ENCODE measurements at regions not wholly inside any gene's neighbourhood (a gene's known extent, or its start where the extent isn't known, plus 50 kb on each side); places are given as distances from the start of the nearest gene placed in this dataset.

DNA sequence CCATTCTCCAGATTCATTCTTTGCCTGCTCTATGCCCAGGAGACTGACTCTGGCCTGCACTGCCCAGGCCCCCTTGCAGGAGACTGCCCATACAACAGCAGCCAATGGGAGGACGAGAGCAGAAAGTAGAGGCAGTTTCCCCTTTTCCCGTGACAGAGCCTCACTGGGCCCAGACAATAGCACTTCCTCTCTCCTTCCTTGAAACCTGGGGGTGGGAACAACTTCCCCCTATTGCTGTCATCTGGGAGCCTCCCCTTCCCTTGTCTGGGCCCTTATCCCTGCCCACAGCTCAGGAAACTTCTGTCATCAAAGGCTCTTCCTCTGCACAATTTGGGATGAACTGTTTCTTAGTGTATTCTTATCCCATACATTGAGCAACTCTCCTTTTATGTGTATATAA, 60.8 kb upstream of the KCNJ15 start:
- DNase-seq (ENCODE audit: low read depth in 3 of 3): no peak

DNA sequence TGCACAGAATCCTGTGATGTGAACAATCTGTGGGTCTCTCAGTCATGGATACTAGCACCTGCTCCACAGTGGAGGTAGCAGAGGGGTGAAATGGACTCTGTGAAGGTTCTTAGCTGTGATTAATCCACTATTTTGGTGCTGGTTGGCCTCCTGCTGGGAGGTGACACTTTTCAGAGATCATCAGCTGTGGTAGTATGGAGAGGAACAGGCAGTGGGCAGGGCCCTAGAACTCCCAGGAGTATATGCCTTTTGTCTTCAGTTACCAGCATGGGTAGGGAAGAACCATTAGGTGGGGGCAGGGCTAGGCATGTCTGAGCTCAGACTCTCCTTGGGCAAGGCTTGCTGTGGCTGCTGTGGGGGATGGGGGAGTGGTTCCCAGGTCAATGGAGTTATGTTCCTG, 54.0 kb upstream of the KCNJ15 start:
- no peak for DNase-seq (ENCODE audit: low read depth in 3 of 3)

DNA sequence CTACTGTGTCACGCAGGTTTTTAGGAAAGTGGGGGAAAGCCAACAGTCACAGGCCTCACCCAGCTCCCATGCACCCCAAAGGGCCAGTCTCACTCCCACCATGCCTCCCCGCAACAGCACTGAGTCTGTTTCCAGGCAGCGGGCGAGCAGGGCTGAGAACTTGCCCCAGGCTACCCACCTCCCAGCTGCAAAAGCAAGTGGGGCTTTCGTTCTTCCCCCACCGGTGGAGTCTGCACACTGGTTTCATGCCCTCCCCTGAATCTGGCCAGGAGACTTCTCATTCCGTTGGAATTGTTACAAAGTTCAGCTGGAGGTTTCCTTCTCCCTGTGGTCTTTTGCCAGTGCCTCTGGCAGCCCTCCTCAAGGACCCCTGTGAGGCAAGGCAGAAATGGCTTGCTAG, 53.6 kb upstream of the KCNJ15 start:
- DNase-seq (ENCODE audit: low read depth in 3 of 3): no peak

DNA sequence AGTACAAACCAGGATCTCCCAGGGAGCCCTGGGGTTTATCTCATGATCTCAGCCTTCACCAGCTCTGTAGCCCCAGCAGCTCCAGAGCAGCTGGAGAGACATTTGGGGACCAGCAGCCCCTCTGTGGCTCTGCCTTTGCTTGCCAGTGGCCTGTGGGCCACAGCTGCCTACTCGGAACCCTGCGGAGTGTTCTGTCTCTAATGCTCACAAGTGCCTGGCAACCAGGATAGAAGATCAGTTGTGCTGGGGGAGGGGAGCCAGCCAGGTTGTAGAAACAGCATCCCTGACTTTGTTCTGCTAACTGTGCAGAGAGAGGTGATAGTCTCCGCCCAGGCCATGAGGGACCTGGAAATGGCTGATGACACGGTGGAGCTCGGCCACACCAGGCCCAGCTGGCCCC, 50.9 kb upstream of the KCNJ15 start:
- no peak for DNase-seq (ENCODE audit: low read depth in 3 of 3)

DNA sequence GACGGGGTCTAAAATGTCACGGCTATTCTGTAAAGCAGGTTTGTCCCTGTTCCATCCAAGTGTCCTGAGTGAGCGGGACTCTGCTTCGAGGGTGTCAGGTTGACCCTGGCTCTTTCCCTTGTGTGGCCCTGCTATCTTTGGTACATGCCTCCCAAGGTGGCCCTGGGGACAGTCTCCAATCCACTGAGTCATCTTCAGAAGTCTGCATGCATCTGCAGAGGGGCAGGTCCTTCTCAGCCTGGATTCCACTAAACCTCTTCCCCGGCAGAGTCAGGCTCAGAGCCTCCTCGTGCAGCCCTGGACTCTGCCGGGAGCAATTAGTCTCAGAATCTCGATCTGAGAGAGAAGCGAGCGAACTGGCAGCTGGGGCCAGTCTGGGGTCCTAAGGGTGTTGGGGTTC, 50.1 kb upstream of the KCNJ15 start:
- DNase-seq (ENCODE audit: low read depth in 3 of 3): no peak
